ENCODE measurements at regions not wholly inside any gene's neighbourhood (a gene's known extent, or its start where the extent isn't known, plus 50 kb on each side); places are given as distances from the start of the nearest gene placed in this dataset.

DNA sequence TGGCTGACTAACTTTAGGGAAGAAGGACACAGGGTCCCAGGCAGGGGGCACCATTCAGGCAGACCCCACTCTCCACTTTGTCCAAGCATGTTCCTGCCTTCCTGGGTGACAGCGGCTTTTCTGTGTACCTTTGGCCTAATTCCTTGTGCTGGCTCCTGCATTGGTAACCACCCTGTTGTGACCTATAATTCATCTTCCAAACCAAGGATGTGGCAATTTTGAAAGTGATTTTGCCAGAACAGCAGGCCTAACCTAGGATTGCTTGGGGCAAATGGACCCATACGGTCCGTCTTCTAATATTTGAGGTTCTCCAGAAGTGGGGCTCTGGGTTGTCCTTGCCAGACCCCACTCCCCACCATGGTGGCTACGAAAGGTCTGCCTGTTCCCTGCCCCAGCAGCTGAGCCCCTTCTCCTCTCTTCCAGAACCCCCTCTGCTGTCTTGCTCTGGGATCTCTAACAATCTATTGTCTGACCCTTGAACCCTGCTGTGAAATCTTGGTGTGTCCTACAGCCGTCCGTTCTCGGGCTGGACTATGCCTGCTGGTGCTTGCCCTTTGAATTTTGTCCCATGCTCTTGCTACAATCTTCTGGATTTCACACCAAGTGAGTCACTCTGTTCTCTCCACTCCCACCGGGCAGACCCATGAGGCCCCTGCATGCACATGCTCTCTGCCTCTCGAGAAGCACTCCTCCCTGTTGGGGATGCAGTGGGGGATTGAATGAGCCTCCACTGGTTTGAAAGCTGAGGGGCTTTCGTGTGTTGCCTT is 316.0 kb downstream of the CXCL12 start:
- CTCF ChIA-PET = no interaction called here
- DNase-seq = no peak
- Mint-ChIP-seq H3K27me3 (ENCODE audit: unreplicated experiment) (no peaks in the 10 kb centered on the region), H3K27ac (ENCODE audit: unreplicated experiment) (no peak overlapping the region), H3K4me1 (ENCODE audit: low read depth, unreplicated experiment) (no peaks in the 10 kb centered on the region), H3K36me3 (ENCODE audit: insufficient read depth, unreplicated experiment) (no peaks in the 10 kb centered on the region), H3K9me3 (ENCODE audit: low read depth, unreplicated experiment) (peaks cover 2% of the 10 kb centered on the region), H3K4me3 (ENCODE audit: low read depth, unreplicated experiment) (no peak overlapping the region)
- TF ChIP-seq, protein P1, sequence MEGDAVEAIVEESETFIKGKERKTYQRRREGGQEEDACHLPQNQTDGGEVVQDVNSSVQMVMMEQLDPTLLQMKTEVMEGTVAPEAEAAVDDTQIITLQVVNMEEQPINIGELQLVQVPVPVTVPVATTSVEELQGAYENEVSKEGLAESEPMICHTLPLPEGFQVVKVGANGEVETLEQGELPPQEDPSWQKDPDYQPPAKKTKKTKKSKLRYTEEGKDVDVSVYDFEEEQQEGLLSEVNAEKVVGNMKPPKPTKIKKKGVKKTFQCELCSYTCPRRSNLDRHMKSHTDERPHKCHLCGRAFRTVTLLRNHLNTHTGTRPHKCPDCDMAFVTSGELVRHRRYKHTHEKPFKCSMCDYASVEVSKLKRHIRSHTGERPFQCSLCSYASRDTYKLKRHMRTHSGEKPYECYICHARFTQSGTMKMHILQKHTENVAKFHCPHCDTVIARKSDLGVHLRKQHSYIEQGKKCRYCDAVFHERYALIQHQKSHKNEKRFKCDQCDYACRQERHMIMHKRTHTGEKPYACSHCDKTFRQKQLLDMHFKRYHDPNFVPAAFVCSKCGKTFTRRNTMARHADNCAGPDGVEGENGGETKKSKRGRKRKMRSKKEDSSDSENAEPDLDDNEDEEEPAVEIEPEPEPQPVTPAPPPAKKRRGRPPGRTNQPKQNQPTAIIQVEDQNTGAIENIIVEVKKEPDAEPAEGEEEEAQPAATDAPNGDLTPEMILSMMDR (IDR thresholded peaks at IDR 0.05; ENCODE audit: unreplicated experiment) = no peak
- BruUV-seq (replicated peaks) = no TSS peak
- intact Hi-C loops (cut with micrococcal nuclease; ENCODE audit: unreplicated experiment) = no loop called here

DNA sequence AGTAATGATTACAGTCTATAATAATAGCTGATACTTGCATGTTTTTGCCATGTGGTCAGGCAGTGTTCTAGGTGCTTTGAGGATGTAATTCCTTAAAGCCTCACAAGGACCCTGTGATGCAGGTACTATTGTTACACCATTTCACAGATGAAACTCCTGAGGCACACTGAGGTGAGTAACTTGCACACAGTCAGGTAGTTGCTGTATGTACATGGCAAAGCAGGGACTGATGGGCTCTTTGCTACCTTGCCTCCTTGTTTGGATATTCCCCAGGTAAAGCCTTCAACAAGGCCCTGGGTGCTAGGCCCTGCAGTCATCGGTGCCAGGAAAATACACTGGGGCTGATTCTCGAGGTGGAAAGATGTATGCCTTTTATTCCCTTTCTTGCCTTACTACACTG is 317.5 kb downstream of the CXCL12 start:
- TF ChIP-seq, protein P1 (IDR thresholded peaks at IDR 0.05; ENCODE audit: unreplicated experiment) = no peak
- DNase-seq = no peak
- Mint-ChIP-seq H3K9me3 (ENCODE audit: low read depth, unreplicated experiment) (peaks cover under 1% of the 10 kb centered on the region), H3K27me3 (ENCODE audit: unreplicated experiment) (no peaks in the 10 kb centered on the region), H3K36me3 (ENCODE audit: insufficient read depth, unreplicated experiment) (no peaks in the 10 kb centered on the region), H3K4me3 (ENCODE audit: low read depth, unreplicated experiment) (no peak overlapping the region), H3K27ac (ENCODE audit: unreplicated experiment) (no peak overlapping the region), H3K4me1 (ENCODE audit: low read depth, unreplicated experiment) (no peaks in the 10 kb centered on the region)
- intact Hi-C loops (cut with micrococcal nuclease; ENCODE audit: unreplicated experiment) = no loop called here
- no TSS peak for BruUV-seq (replicated peaks)
- CTCF ChIA-PET = no interaction called here

DNA sequence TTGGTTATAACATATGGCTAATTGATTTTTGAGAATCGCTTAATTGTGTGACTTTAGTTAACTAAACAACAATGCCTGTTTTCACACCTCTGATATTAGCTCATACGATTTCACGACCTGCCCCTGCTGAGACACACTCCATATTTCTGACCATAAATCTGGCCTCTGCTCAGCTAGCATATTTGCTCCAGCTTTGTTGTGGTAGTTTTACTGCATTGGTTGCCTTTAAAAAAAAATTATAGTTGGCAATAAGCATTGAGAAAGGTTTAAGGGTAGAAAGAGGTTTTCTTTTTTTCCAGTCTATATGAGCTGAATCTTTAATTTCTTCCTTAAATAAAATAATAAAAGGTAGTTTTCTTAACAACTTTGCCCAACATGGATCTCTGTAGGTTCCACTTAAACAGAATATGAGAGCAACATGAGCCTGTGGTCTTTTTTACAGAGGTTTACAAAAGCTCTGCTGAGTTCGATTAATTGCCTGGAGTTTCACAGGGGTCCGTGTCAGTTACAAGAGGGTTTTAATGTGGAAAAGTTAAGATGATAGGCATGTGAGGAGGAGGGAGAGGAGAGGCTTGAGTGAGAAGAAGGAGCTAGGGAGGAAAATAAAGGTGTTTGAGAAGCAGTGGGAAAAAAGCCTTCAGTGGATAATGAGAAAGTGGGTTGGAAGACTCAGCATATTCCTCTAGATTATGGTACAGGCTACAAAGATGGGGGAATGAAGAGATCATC is 318.2 kb downstream of the CXCL12 start:
- DNase-seq = no peak

DNA sequence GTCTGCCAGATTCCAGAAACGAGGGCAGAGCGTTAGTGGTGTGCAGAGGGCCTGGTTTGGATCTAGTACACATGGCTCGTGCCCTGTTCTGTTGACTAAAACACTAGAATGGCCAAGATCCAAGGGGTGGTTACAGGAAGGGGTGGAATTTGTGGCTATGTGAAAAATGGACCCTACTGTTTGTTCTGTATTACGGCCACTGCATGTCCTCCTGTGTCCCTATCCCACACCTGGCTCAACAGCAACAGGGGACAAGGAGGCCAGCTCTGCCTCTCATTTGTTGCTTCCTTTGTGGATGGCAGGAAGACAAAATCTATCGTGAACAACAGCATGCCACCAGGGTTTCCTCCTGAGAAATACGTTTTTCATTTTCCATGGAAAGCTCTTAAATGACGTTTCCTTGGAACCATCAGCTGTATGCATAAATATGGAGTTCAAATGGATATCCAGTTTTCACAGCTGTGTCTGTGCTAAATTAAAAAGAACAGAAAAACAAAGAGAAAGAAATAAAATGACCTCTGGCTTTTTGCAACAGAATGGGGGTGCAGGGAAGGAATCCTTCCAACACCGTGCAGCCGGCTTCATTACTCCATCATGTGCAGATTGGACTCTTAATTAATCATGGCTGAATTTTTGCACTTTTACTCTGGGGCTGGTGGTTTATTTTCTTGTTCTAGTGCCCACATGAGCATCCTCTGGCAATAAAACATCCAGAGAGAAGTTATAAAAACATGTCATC is 318.9 kb downstream of the CXCL12 start:
- CTCF ChIA-PET = no interaction called here
- BruUV-seq (replicated peaks) = no TSS peak

More for the DNA sequence above, 318.2 kb downstream of the CXCL12 start:
- Mint-ChIP-seq H3K4me3 (ENCODE audit: low read depth, unreplicated experiment) (no peak overlapping the region), H3K36me3 (ENCODE audit: insufficient read depth, unreplicated experiment) (no peaks in the 10 kb centered on the region), H3K9me3 (ENCODE audit: low read depth, unreplicated experiment) (peaks cover 3% of the 10 kb centered on the region), H3K27ac (ENCODE audit: unreplicated experiment) (no peak overlapping the region), H3K27me3 (ENCODE audit: unreplicated experiment) (no peaks in the 10 kb centered on the region), H3K4me1 (ENCODE audit: low read depth, unreplicated experiment) (no peaks in the 10 kb centered on the region)
- intact Hi-C loops (cut with micrococcal nuclease; ENCODE audit: unreplicated experiment) = no loop called here
- TF ChIP-seq, protein P1 (IDR thresholded peaks at IDR 0.05; ENCODE audit: unreplicated experiment) = no peak
- CTCF ChIA-PET = no interaction called here
- BruUV-seq (replicated peaks) = no TSS peak

More for the DNA sequence above, 318.9 kb downstream of the CXCL12 start:
- Mint-ChIP-seq H3K27me3 (ENCODE audit: unreplicated experiment) (no peaks in the 10 kb centered on the region), H3K27ac (ENCODE audit: unreplicated experiment) (no peak overlapping the region), H3K36me3 (ENCODE audit: insufficient read depth, unreplicated experiment) (no peaks in the 10 kb centered on the region), H3K4me3 (ENCODE audit: low read depth, unreplicated experiment) (no peak overlapping the region), H3K4me1 (ENCODE audit: low read depth, unreplicated experiment) (no peaks in the 10 kb centered on the region), H3K9me3 (ENCODE audit: low read depth, unreplicated experiment) (peaks cover 3% of the 10 kb centered on the region)
- TF ChIP-seq, protein P1 (IDR thresholded peaks at IDR 0.05; ENCODE audit: unreplicated experiment) = no peak
- DNase-seq = no peak
- intact Hi-C loops (cut with micrococcal nuclease; ENCODE audit: unreplicated experiment) = no loop called here

All from Calu3 (cell line).